Peyer's patch (tissue), 4 donors: ENCODE measurements at regions not wholly inside any gene's neighbourhood (a gene's known extent, or its start where the extent isn't known, plus 50 kb on each side); places are given as distances from the start of the nearest gene placed in this dataset.

Experiments
- DNase-seq, 3 donors: peaks; one replicate each; pipeline ENCODE4 v3.0.0-alpha.2; 2017 to 2019
- H3K27ac ChIP-seq, 4 donors: fragments of 200-600 bp; sonication (generic); one replicate each; pipeline ENCODE4 v1.5.1; 2016 to 2019
- H3K27me3 ChIP-seq, 2 donors: fragments of 200-600 bp; sonication (generic); one replicate each; pipeline ENCODE4 v1.5.1; 2019
- H3K36me3 ChIP-seq, 3 donors: fragments of 200-600 bp; sonication (generic); one replicate each; pipeline ENCODE4 v1.5.1; 2016 to 2019
- H3K4me1 ChIP-seq, 4 donors: fragments of 200-600 bp; sonication (generic); one replicate each; pipeline ENCODE4 v1.5.1; 2016 to 2019
- H3K4me3 ChIP-seq, 4 donors: fragments of 200-600 bp; sonication (generic); 1 replicate in 3 of 4; 2 replicates in 1 of 4; pipeline ENCODE4 v1.5.1; 2016 to 2019; ENCODE audit warnings: mild to moderate bottlenecking in 1 of 4
- H3K9me3 ChIP-seq, 4 donors: fragments of 200-600 bp; sonication (generic); one replicate each; pipeline ENCODE4 v1.5.1; 2016 to 2019; ENCODE audit warnings: mild to moderate bottlenecking in 1 of 4
- POLR2A ChIP-seq, 2 donors: fragments of 450-650 bp; IDR thresholded peaks; one replicate each; pipeline ENCODE4 v1.5.1; 2017; ENCODE audit warnings: antibody characterized with exemption in 2 of 2, mild to moderate bottlenecking in 2 of 2, moderate library complexity in 2 of 2
- TF ChIP-seq, protein P1 (sequence below), 6 experiments: fragments of 450-650 bp in 4 of 6; fragments of 200-600 bp in 2 of 6; sonication (generic) in 1 of 6; IDR thresholded peaks; one replicate each; pipeline ENCODE4 v1.5.1; 2017 to 2019; ENCODE audit warnings: antibody characterized with exemption in 6 of 6, mild to moderate bottlenecking in 3 of 6, moderate library complexity in 1 of 6

DNA sequence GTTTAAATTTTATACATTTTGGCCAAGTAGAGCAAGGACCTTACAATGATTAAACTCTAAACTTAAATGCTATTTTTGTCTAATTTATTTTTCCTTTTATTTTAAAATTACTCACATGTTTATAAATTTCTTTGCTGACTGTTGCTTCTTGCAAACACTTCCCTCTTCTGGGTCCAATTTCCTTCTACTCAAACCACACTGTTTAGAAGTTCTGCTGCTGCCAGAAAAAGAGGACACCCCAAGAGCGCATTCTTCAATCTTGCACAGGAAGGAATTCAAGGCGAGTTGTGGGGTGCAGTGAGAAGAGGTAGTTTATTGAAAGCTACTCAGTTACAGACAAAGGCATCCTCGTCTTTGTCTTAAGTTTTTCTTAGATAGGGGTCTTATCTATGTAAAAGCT, 88.5 kb upstream of the NEK7 start:
- Histone ChIP-seq H3K4me3 (no peak overlapping the region), H3K27ac (no peak overlapping the region), H3K36me3 (no peaks in the 10 kb centered on the region), H3K27me3 (no peaks in the 10 kb centered on the region), H3K4me1 (no peaks in the 10 kb centered on the region), H3K9me3 (no peaks in the 10 kb centered on the region)
- no peak for TF ChIP-seq POLR2A (IDR thresholded peaks at IDR 0.05)
- TF ChIP-seq, protein P1, sequence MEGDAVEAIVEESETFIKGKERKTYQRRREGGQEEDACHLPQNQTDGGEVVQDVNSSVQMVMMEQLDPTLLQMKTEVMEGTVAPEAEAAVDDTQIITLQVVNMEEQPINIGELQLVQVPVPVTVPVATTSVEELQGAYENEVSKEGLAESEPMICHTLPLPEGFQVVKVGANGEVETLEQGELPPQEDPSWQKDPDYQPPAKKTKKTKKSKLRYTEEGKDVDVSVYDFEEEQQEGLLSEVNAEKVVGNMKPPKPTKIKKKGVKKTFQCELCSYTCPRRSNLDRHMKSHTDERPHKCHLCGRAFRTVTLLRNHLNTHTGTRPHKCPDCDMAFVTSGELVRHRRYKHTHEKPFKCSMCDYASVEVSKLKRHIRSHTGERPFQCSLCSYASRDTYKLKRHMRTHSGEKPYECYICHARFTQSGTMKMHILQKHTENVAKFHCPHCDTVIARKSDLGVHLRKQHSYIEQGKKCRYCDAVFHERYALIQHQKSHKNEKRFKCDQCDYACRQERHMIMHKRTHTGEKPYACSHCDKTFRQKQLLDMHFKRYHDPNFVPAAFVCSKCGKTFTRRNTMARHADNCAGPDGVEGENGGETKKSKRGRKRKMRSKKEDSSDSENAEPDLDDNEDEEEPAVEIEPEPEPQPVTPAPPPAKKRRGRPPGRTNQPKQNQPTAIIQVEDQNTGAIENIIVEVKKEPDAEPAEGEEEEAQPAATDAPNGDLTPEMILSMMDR (IDR thresholded peaks at IDR 0.05): no peak
- DNase-seq: no peak

DNA sequence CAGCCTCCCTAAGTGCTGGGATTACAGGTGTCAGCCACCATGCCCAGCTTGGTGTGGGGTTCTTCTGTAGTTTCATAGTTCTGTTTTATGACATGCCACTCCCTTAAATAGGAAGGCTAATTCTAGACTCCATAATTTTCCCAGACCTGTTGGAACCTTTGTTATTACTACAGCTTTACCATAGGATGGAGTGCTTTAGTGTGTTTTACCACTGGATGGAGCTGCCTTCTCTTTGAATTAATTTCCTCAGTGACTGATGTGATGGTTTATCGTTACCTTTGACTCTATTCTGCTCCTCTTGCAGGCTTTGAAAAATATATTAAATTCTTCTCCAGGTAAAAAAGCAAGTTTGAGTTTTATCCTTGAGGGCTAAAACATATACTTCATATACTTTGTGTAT, 84.6 kb upstream of the NEK7 start:
- Histone ChIP-seq H3K36me3 (no peaks in the 10 kb centered on the region), H3K27ac (no peak overlapping the region), H3K27me3 (no peaks in the 10 kb centered on the region), H3K9me3 (no peaks in the 10 kb centered on the region), H3K4me1 (no peaks in the 10 kb centered on the region), H3K4me3 (no peak overlapping the region)
- DNase-seq: no peak
- TF ChIP-seq, protein P1 (IDR thresholded peaks at IDR 0.05): peak in 3 of 6 experiments; percentile 24 to 33 (median 29)
- TF ChIP-seq POLR2A (IDR thresholded peaks at IDR 0.05): no peak

DNA sequence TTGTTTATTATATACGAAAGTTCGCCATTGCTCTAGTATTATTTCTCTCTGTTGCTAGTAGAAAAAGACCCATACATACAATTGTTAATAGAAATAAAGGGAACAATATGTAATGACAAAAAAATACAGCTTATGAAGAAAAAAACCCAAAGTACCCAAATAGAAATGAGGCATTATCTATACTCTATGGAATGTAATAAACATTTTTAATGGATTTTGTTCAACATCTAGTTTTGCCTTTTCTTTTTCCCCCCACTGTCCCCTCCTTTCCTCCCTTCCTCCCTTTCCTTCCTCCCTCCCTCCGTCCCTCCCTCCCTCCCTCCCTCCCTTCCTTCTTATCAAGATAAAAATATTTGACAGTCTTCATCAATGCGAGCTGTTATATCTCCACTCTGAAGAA, 81.5 kb upstream of the NEK7 start:
- no peak for TF ChIP-seq POLR2A (IDR thresholded peaks at IDR 0.05)
- TF ChIP-seq, protein P1 (IDR thresholded peaks at IDR 0.05): no peak
- H3K36me3 ChIP-seq: no peaks in the 10 kb centered on the region
- H3K27ac ChIP-seq: no peak overlapping the region
- H3K27me3 ChIP-seq: no peaks in the 10 kb centered on the region
- H3K4me3 ChIP-seq: no peak overlapping the region
- H3K9me3 ChIP-seq: no peaks in the 10 kb centered on the region
- no peak for DNase-seq
- no peaks in the 10 kb centered on the region for H3K4me1 ChIP-seq

DNA sequence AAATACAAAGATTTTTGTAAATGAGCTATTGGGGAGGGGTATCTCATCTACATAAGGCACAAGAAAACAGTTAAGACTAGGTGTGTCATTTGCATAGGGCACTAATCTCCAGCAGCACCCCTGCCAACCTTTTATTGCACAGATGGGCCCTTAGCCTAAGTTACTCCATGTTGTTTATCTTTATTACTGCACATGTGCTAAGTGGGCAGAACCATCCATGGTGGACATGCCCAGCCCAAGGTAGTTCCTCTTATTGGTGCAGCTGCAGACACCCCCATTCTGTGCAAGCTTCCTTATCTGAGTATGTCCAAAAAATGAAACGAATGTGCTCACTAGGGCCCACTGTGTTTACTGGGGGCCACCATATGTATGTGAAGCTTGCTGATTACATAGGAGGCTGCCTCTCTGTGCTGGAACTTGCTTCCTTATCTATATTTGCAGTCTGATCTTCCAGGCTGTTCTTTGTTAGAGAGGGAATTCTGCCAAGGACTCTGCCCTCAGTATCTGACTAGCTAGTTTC, 77.3 kb upstream of the NEK7 start:
- no peaks in the 10 kb centered on the region for H3K36me3 ChIP-seq
- no peak for DNase-seq
- TF ChIP-seq, protein P1 (IDR thresholded peaks at IDR 0.05): no peak
- TF ChIP-seq POLR2A (IDR thresholded peaks at IDR 0.05): no peak
- no peaks in the 10 kb centered on the region for H3K4me1 ChIP-seq
- no peak overlapping the region for H3K4me3 ChIP-seq
- H3K27ac ChIP-seq: no peak overlapping the region
- no peaks in the 10 kb centered on the region for H3K9me3 ChIP-seq
- no peaks in the 10 kb centered on the region for H3K27me3 ChIP-seq

DNA sequence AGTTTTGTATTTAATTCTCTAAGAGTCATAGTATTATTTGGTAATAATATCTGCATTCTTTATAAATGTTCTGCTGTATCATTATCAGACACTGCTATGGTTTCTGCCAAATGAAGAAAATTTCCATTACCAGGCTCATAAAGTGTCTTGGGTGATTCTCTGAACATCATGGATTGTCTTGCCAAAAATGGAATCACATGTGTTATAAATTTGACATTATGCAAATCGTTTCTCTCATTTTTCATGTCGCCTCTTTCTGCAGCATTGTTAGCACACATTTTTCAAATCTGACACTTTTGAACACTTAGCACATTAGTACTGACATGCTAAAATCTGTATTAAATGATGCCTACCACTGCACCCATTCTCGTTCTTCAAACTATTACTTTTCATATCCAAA, 74.2 kb upstream of the NEK7 start:
- no peaks in the 10 kb centered on the region for H3K9me3 ChIP-seq
- DNase-seq: no peak
- H3K36me3 ChIP-seq: no peaks in the 10 kb centered on the region
- no peaks in the 10 kb centered on the region for H3K4me1 ChIP-seq
- H3K27me3 ChIP-seq: no peaks in the 10 kb centered on the region
- TF ChIP-seq POLR2A (IDR thresholded peaks at IDR 0.05): no peak
- TF ChIP-seq, protein P1 (IDR thresholded peaks at IDR 0.05): no peak
- no peak overlapping the region for H3K4me3 ChIP-seq
- H3K27ac ChIP-seq: no peak overlapping the region

DNA sequence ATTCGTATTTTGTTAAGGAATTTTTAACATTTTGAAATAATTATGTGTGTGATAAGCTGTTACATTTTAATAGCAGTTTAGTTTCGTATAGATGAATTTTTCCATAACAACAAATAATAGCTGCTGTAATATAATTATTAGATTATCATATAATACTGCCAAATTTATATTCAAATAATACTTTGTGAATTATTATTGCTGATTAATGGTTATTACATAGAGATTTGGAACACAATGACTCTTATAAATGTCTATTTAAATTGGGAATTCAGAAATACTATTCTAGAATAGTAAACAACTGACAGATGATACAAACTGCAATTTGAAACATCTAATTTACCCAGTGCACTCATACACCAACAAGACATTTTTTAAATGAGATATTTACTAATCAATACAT, 73.2 kb upstream of the NEK7 start:
- no peaks in the 10 kb centered on the region for H3K36me3 ChIP-seq
- no peaks in the 10 kb centered on the region for H3K27me3 ChIP-seq
- no peaks in the 10 kb centered on the region for H3K4me1 ChIP-seq
- DNase-seq: no peak
- no peak overlapping the region for H3K4me3 ChIP-seq
- no peak overlapping the region for H3K27ac ChIP-seq
- TF ChIP-seq, protein P1 (IDR thresholded peaks at IDR 0.05): no peak
- TF ChIP-seq POLR2A (IDR thresholded peaks at IDR 0.05): no peak
- H3K9me3 ChIP-seq: no peaks in the 10 kb centered on the region
